ENCODE measurements at regions not wholly inside any gene's neighbourhood (a gene's known extent, or its start where the extent isn't known, plus 50 kb on each side); places are given as distances from the start of the nearest gene placed in this dataset.

GRCh38 chr2:234633581-234634230 is 136.8 kb upstream of the ARL4C start:
- no peak overlapping the region for H3K27ac ChIP-seq
- H3K36me3 ChIP-seq, result no peaks in the 10 kb centered on the region
- H3K27me3 ChIP-seq, result no peaks in the 10 kb centered on the region
- no peaks in the 10 kb centered on the region for H3K9me3 ChIP-seq
- TF ChIP-seq CTCF (IDR thresholded peaks at IDR 0.05), result no peak
- TF ChIP-seq EP300 (IDR thresholded peaks at IDR 0.05), result no peak
- TF ChIP-seq POLR2A (IDR thresholded peaks at IDR 0.05), result no peak
- no peak for TF ChIP-seq POLR2AphosphoS5 (IDR thresholded peaks at IDR 0.05)
- WGBS, 2 donors, result 83 to 86% methylated on average over 9 of the region's 9 CpGs
- no peaks in the 10 kb centered on the region for H3K4me1 ChIP-seq
- H3K4me3 ChIP-seq, result no peak overlapping the region
- DNase-seq (no peak), ATAC-seq (ENCODE audit: low FRiP score in 2 of 2) (no peak)

GRCh38 chr2:234632527-234633391 is 135.9 kb upstream of the ARL4C start:
- Histone ChIP-seq H3K27ac (no peak overlapping the region), H3K36me3 (no peaks in the 10 kb centered on the region), H3K27me3 (no peaks in the 10 kb centered on the region), H3K4me1 (no peaks in the 10 kb centered on the region), H3K9me3 (no peaks in the 10 kb centered on the region), H3K4me3 (no peak overlapping the region)
- ATAC-seq (ENCODE audit: low FRiP score in 2 of 2) (peak; percentile 24 to 40), DNase-seq (no peak)
- TF ChIP-seq EP300 (IDR thresholded peaks at IDR 0.05) (no peak), POLR2AphosphoS5 (IDR thresholded peaks at IDR 0.05) (no peak)
- WGBS, 2 donors, result 72 to 73% methylated on average over 12 of the region's 12 CpGs

- ATAC-seq (ENCODE audit: low FRiP score in 2 of 2) (no peak), DNase-seq (no peak)
- TF ChIP-seq EP300 (IDR thresholded peaks at IDR 0.05), result no peak
- TF ChIP-seq POLR2AphosphoS5 (IDR thresholded peaks at IDR 0.05), result no peak
- Histone ChIP-seq H3K4me3 (no peak overlapping the region), H3K4me1 (no peaks in the 10 kb centered on the region), H3K27me3 (no peaks in the 10 kb centered on the region), H3K27ac (no peak overlapping the region), H3K36me3 (no peaks in the 10 kb centered on the region), H3K9me3 (no peaks in the 10 kb centered on the region)
- 71 to 83% methylated on average over 13 of the region's 13 CpGs for WGBS, 2 donors
These were observed 135.0 kb upstream of the ARL4C start for GRCh38 chr2:234631646-234632514.

- no peak overlapping the region for H3K4me3 ChIP-seq
- H3K4me1 ChIP-seq, result no peaks in the 10 kb centered on the region
- H3K27me3 ChIP-seq, result no peaks in the 10 kb centered on the region
- H3K27ac ChIP-seq, result no peak overlapping the region
- DNase-seq (no peak), ATAC-seq (ENCODE audit: low FRiP score in 2 of 2) (no peak)
- no peaks in the 10 kb centered on the region for H3K9me3 ChIP-seq
- WGBS, 2 donors, result 31 to 41% methylated on average over 6 of the region's 6 CpGs
- H3K36me3 ChIP-seq, result no peaks in the 10 kb centered on the region
- TF ChIP-seq CTCF (IDR thresholded peaks at IDR 0.05) (no peak), POLR2AphosphoS5 (IDR thresholded peaks at IDR 0.05) (no peak), POLR2A (IDR thresholded peaks at IDR 0.05) (no peak), EP300 (IDR thresholded peaks at IDR 0.05) (no peak)
These were observed 133.9 kb upstream of the ARL4C start for GRCh38 chr2:234630801-234631261.

- no peaks in the 10 kb centered on the region for H3K4me1 ChIP-seq
- ATAC-seq (ENCODE audit: low FRiP score in 2 of 2), result no peak
- WGBS, 2 donors, result 72 to 76% methylated on average over 3 of the region's 3 CpGs
- H3K27ac ChIP-seq, result no peak overlapping the region
- H3K9me3 ChIP-seq, result no peaks in the 10 kb centered on the region
- no peaks in the 10 kb centered on the region for H3K36me3 ChIP-seq
- no peaks in the 10 kb centered on the region for H3K27me3 ChIP-seq
- DNase-seq, result no peak
- H3K4me3 ChIP-seq, result no peak overlapping the region
- no peak for TF ChIP-seq POLR2A (IDR thresholded peaks at IDR 0.05)
- TF ChIP-seq POLR2AphosphoS5 (IDR thresholded peaks at IDR 0.05), result no peak
- no peak for TF ChIP-seq EP300 (IDR thresholded peaks at IDR 0.05)
- TF ChIP-seq CTCF (IDR thresholded peaks at IDR 0.05), result no peak
These were observed 132.7 kb upstream of the ARL4C start for GRCh38 chr2:234629596-234629995.
